Kidney epithelial cell (primary cell): ENCODE measurements at regions not wholly inside any gene's neighbourhood (a gene's known extent, or its start where the extent isn't known, plus 50 kb on each side); places are given as distances from the start of the nearest gene placed in this dataset.

Experiments used
- DNase-seq: peaks from one replicate; pipeline ENCODE4 v3.0.0-alpha.2; 2010; ENCODE audit warnings: low read depth
- H3K27me3 ChIP-seq: 2 replicates; pipeline ENCODE4 v1.6.0; 2011; ENCODE audit warnings: low read length; ENCODE audit not compliant: control insufficient read depth, insufficient read depth
- H3K36me3 ChIP-seq: 2 replicates; pipeline ENCODE4 v1.5.1; 2011; ENCODE audit warnings: low read length; ENCODE audit not compliant: control insufficient read depth, insufficient read depth
- H3K4me3 ChIP-seq: 2 replicates; pipeline ENCODE4 v1.5.1; 2011; ENCODE audit warnings: low read depth, mild to moderate bottlenecking, control low read depth, low read length
- CTCF ChIP-seq: IDR thresholded peaks from 2 replicates; pipeline ENCODE4 v1.5.1; 2011; ENCODE audit warnings: mild to moderate bottlenecking, moderate library complexity, low read length, control low read depth, inconsistent platforms; ENCODE audit not compliant: insufficient read depth, poor library complexity, severe bottlenecking

- Histone ChIP-seq H3K27me3 (peaks cover 5% of the 10 kb centered on the region), H3K36me3 (no peaks in the 10 kb centered on the region), H3K4me3 (no peak overlapping the region)
- DNase-seq: no peak
- TF ChIP-seq CTCF: no peak
Measured at GRCh38 chr7:66508431-66508830, 120.2 kb upstream of the KCTD7 start.

- Histone ChIP-seq H3K27me3 (no peaks in the 10 kb centered on the region), H3K36me3 (no peaks in the 10 kb centered on the region), H3K4me3 (no peak overlapping the region)
- DNase-seq: no peak
- TF ChIP-seq CTCF: no peak
Measured at GRCh38 chr7:66514050-66514449, 114.6 kb upstream of the KCTD7 start.

GRCh38 chr7:66517212-66517909, 111.3 kb upstream of the KCTD7 start:
- H3K4me3 ChIP-seq: no peak overlapping the region
- no peak for TF ChIP-seq CTCF
- H3K36me3 ChIP-seq: no peaks in the 10 kb centered on the region
- H3K27me3 ChIP-seq: no peaks in the 10 kb centered on the region
- DNase-seq: no peak

- Histone ChIP-seq H3K36me3 (no peaks in the 10 kb centered on the region), H3K27me3 (no peaks in the 10 kb centered on the region), H3K4me3 (no peak overlapping the region)
- DNase-seq: no peak
- no peak for TF ChIP-seq CTCF
Measured at GRCh38 chr7:66518151-66518691, 110.5 kb upstream of the KCTD7 start.

- no peaks in the 10 kb centered on the region for H3K36me3 ChIP-seq
- no peaks in the 10 kb centered on the region for H3K27me3 ChIP-seq
- no peak overlapping the region for H3K4me3 ChIP-seq
- TF ChIP-seq CTCF: no peak
- no peak for DNase-seq
Measured at GRCh38 chr7:66521675-66522074, 107.0 kb upstream of the KCTD7 start.

GRCh38 chr7:66522518-66522917, 106.2 kb upstream of the KCTD7 start:
- H3K36me3 ChIP-seq: no peaks in the 10 kb centered on the region
- TF ChIP-seq CTCF: peak; percentile 36
- DNase-seq: no peak
- H3K4me3 ChIP-seq: no peak overlapping the region
- no peaks in the 10 kb centered on the region for H3K27me3 ChIP-seq
